GM19395 (cell line): ENCODE measurements at regions not wholly inside any gene's neighbourhood (a gene's known extent, or its start where the extent isn't known, plus 50 kb on each side); places are given as distances from the start of the nearest gene placed in this dataset.
"Not testable (repeated sequence)": the region's sequence is repeated elsewhere in the genome, so short reads cannot be mapped to it uniquely, and the experiment has no call there.

Experiments used
- ATAC-seq: cut with Tn5 transposase; IDR thresholded peaks from one replicate; pipeline ENCODE4 v1.9.1; 2021; ENCODE audit warnings: mild to moderate bottlenecking, moderate library complexity; ENCODE audit not compliant: unreplicated experiment

- no peak for ATAC-seq
Measured at GRCh38 chr3:107217172-107217571, 160.1 kb upstream of the CCDC54 start.

GRCh38 chr3:107218864-107219269 lies 158.4 kb upstream of the CCDC54 start:
- no peak for ATAC-seq

- no peak for ATAC-seq
Measured at GRCh38 chr3:107220538-107220937, 156.7 kb upstream of the CCDC54 start.

GRCh38 chr3:107221856-107222255 lies 155.4 kb upstream of the CCDC54 start:
- ATAC-seq: no peak

GRCh38 chr3:107222907-107223306 lies 154.3 kb upstream of the CCDC54 start:
- no peak for ATAC-seq

- no peak for ATAC-seq
Measured at GRCh38 chr3:107224026-107224596, 153.1 kb upstream of the CCDC54 start.

- no peak for ATAC-seq
Measured at GRCh38 chr3:107227091-107227490, 150.1 kb upstream of the CCDC54 start.

GRCh38 chr3:107233877-107234276 lies 143.4 kb upstream of the CCDC54 start:
- ATAC-seq: not testable (repeated sequence)

GRCh38 chr3:107235193-107235927 lies 141.9 kb upstream of the CCDC54 start:
- ATAC-seq: peak; percentile 4

- ATAC-seq: peak; percentile 72
Measured at GRCh38 chr3:107235928-107236315, 141.3 kb upstream of the CCDC54 start.

- ATAC-seq: no peak
Measured at GRCh38 chr3:107236655-107237337, 140.4 kb upstream of the CCDC54 start.

GRCh38 chr3:107238787-107239186 lies 138.5 kb upstream of the CCDC54 start:
- ATAC-seq: no peak

GRCh38 chr3:107239703-107240102 lies 137.5 kb upstream of the CCDC54 start:
- no peak for ATAC-seq

GRCh38 chr3:107240183-107241091 lies 136.8 kb upstream of the CCDC54 start:
- ATAC-seq: peak; percentile 89

- ATAC-seq: peak; percentile 42
Measured at GRCh38 chr3:107241217-107241616, 136.0 kb upstream of the CCDC54 start.

GRCh38 chr3:107242579-107242978 lies 134.7 kb upstream of the CCDC54 start:
- ATAC-seq: no peak

GRCh38 chr3:107247116-107247515 lies 130.1 kb upstream of the CCDC54 start:
- ATAC-seq: no peak

- no peak for ATAC-seq
Measured at GRCh38 chr3:107249132-107249531, 128.1 kb upstream of the CCDC54 start.

GRCh38 chr3:107250221-107250620 lies 127.0 kb upstream of the CCDC54 start:
- no peak for ATAC-seq

- ATAC-seq: no peak
Measured at GRCh38 chr3:107251819-107252218, 125.4 kb upstream of the CCDC54 start.

- no peak for ATAC-seq
Measured at GRCh38 chr3:107256963-107257362, 120.3 kb upstream of the CCDC54 start.
